ENCODE measurements at regions not wholly inside any gene's neighbourhood (a gene's known extent, or its start where the extent isn't known, plus 50 kb on each side); places are given as distances from the start of the nearest gene placed in this dataset.

DNA sequence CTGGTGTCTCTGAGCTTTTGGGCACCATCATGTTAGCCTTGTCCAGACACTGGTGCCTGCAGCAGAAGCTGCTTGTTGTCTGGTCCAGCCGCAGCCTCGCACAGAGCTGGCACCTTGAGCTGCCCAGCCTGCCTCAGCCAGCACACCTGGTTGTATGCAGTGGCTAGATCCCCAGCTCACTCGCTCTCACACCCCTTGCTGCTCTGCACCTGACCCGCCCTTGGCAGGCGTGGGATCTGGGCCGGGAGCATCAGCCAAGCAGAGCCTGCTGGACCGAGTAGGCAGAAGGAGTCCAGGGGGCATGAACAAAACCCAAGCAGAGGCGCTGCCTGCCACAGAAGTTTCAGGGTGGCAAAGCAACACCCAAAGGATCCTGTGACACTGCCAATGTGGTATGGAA, 79.7 kb upstream of the ITGB1 start:
- Histone ChIP-seq H3K27ac (no peak overlapping the region), H3K27me3 (no peaks in the 10 kb centered on the region), H3K4me1 (peaks cover 0 to 6% (median 0%) of the 10 kb centered on the region in 9 donors), H3K9me3 (no peaks in the 10 kb centered on the region), H3K4me3 (no peak overlapping the region), H3K36me3 (no peaks in the 10 kb centered on the region)
- intact Hi-C loops (cut with DNase I), result no loop called here
- no peak for TF ChIP-seq CTCF (IDR thresholded peaks at IDR 0.05)
- DNase-seq (no peak), ATAC-seq (no peak)
- 93 to 97% methylated on average over 8 of the region's 8 CpGs for WGBS, 2 donors

DNA sequence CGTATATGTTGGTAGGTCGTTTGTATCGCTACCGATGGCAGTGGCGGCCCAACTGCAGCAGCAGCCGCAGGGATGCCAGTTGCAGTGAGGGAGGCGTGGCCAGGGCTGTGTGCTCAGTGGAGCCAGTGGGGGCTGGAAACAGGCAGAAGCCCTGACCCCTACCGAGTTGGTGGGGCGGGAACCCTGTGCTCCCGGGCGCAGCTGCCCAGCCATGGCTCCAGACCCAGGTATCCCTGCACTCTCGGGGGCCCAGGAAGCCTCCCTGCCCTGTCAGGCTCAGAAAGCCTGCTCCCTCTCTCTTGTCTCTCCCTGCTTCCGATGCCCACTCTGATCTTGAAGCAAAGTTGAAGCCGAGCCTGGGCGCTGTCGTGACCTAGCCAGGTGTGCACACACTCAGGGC, 78.6 kb upstream of the ITGB1 start:
- no peak for TF ChIP-seq CTCF (IDR thresholded peaks at IDR 0.05)
- Histone ChIP-seq H3K27me3 (no peaks in the 10 kb centered on the region), H3K36me3 (no peaks in the 10 kb centered on the region), H3K27ac (no peak overlapping the region), H3K4me1 (peaks cover 0 to 9% (median 0%) of the 10 kb centered on the region in 9 donors), H3K4me3 (no peak overlapping the region), H3K9me3 (no peaks in the 10 kb centered on the region)
- intact Hi-C loops (cut with DNase I), result no loop called here
- DNase-seq (no peak), ATAC-seq (no peak)
- WGBS, 2 donors, result 96% methylated on average over 16 of the region's 16 CpGs

DNA sequence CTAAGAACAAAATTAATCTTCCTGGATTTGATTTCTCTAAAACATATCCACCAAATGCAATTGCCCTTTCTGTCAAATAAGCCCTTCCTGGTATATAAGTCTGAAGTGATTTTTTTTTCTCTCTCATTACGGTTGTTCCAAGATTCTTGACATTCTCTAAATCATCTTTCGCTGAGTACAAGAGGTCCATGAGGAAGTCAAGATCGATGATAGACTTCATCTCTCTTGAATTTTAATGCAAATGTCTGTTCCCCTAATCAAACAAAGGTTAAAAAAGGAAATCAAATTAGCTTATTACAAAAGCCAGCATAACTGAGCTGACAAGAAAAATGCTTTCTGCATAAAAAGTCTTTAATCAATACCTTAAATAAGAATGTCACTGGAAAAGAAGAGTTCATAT, 77.4 kb upstream of the ITGB1 start:
- no peak overlapping the region for H3K4me3 ChIP-seq
- ATAC-seq (no peak), DNase-seq (no peak)
- TF ChIP-seq CTCF (IDR thresholded peaks at IDR 0.05), result no peak
- H3K27ac ChIP-seq, result no peak overlapping the region
- 89 to 90% methylated on average over 3 of the region's 3 CpGs for WGBS, 2 donors
- no peaks in the 10 kb centered on the region for H3K9me3 ChIP-seq
- H3K27me3 ChIP-seq, result no peaks in the 10 kb centered on the region
- peaks cover 0 to 9% (median 0%) of the 10 kb centered on the region in 9 donors for H3K4me1 ChIP-seq
- H3K36me3 ChIP-seq, result no peaks in the 10 kb centered on the region
- intact Hi-C loops (cut with DNase I), result no loop called here

GRCh38 chr10:33034931-33035330, 76.9 kb upstream of the ITGB1 start:
- H3K27ac ChIP-seq, result no peak overlapping the region
- 90 to 94% methylated on average over 1 of the region's 1 CpG for WGBS, 2 donors
- H3K9me3 ChIP-seq, result no peaks in the 10 kb centered on the region
- ATAC-seq (no peak), DNase-seq (no peak)
- H3K27me3 ChIP-seq, result no peaks in the 10 kb centered on the region
- intact Hi-C loops (cut with DNase I), result no loop called here
- peaks cover 0 to 13% (median 0%) of the 10 kb centered on the region in 9 donors for H3K4me1 ChIP-seq
- H3K36me3 ChIP-seq, result no peaks in the 10 kb centered on the region
- no peak overlapping the region for H3K4me3 ChIP-seq
- no peak for TF ChIP-seq CTCF (IDR thresholded peaks at IDR 0.05)

Measured in heart right ventricle (tissue), 16 donors.